ENCODE measurements at regions not wholly inside any gene's neighbourhood (a gene's known extent, or its start where the extent isn't known, plus 50 kb on each side); places are given as distances from the start of the nearest gene placed in this dataset.
"Not testable (repeated sequence)": the region's sequence is repeated elsewhere in the genome, so short reads cannot be mapped to it uniquely, and the experiment has no call there.

DNA sequence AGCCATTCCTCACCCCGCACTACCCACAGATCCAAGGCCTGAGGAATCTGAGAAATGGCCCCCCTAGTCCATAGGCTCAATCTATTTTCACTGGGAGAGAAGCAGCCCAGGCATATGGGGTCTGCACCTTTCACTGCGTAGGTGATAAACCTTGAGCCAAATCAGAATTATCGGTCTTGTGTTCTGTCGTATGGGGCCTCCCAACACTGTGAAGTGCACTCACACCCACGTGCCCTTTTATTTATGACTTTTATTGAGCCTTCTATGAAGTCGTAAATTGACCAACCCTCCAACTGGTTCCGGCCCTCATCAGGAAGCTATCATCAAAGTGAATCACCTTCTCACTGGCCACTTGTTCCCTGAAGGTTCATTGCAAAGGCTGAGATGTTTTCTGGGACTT is 259.3 kb downstream of the NPIPA7 start:
- POLR2A ChIA-PET (ENCODE audit: unreplicated experiment); H3K27me3 ChIP-seq (ENCODE audit: control insufficient read depth, insufficient read depth, low read length); in situ Hi-C loops (cut with MboI; ENCODE audit: low sequenced_read_pairs); H3K4me1 ChIP-seq (ENCODE audit: control insufficient read depth, insufficient read depth, low read length); H2AK5ac ChIP-seq (ENCODE audit: low read depth, low read length); H4K20me1 ChIP-seq (ENCODE audit: insufficient read depth, low read length); H2AFZ ChIP-seq (replicated peaks; ENCODE audit: low read length, poor library complexity); H4K5ac ChIP-seq (ENCODE audit: low read depth, low read length); H4K8ac ChIP-seq (ENCODE audit: low read depth in 2 of 2, low read length in 2 of 2); ATAC-seq (ENCODE audit: low read depth); H3K23ac ChIP-seq (ENCODE audit: low read depth, low read length); BruUV-seq (replicated peaks); H3K9me3 ChIP-seq (ENCODE audit: control insufficient read depth, insufficient read depth, low read length); H3K27ac ChIP-seq (ENCODE audit: insufficient read depth, low read length); H3K4me2 ChIP-seq (ENCODE audit: low read depth, low read length); H2BK5ac ChIP-seq (ENCODE audit: low read depth, low read length, poor library complexity, severe bottlenecking); H4K91ac ChIP-seq (ENCODE audit: insufficient read depth, low read depth, low read length); intact Hi-C loops (cut with micrococcal nuclease); H3K9me1 ChIP-seq (ENCODE audit: insufficient read depth, low read length); H2BK120ac ChIP-seq (ENCODE audit: low read depth, low read length); H3K14ac ChIP-seq (replicated peaks; ENCODE audit: low read depth, low read length); H2AK9ac ChIP-seq (replicated peaks; ENCODE audit: low read depth, low read length, poor library complexity); H2BK15ac ChIP-seq (ENCODE audit: low read depth, low read length); DNase-seq; H3K36me3 ChIP-seq (ENCODE audit: control insufficient read depth, insufficient read depth, low read length); H3K79me1 ChIP-seq (ENCODE audit: low read depth in 1 of 2, low read length in 2 of 2); H3K18ac ChIP-seq (ENCODE audit: low read depth, low read length); CTCF ChIA-PET; H2BK20ac ChIP-seq (ENCODE audit: low read depth, low read length); H3K56ac ChIP-seq (ENCODE audit: extremely low read depth, insufficient read depth, low read length); H3K4ac ChIP-seq (ENCODE audit: low read depth, low read length); H3K9ac ChIP-seq (ENCODE audit: low read depth, low read length); H3K4me3 ChIP-seq (ENCODE audit: insufficient read depth, low read depth, low read length); dilution Hi-C loops (cut with HindIII; ENCODE audit: low sequenced_read_pairs, unreplicated experiment): not testable (repeated sequence)
- WGBS, 2 experiments (ENCODE audit: extremely low coverage in 2 of 2, insufficient read length in 1 of 2): no CpG with 5 or more reads among the region's 7 CpGs

GRCh38 chr16:16638714-16639113 is 259.8 kb downstream of the NPIPA7 start:
- dilution Hi-C loops (cut with HindIII; ENCODE audit: low sequenced_read_pairs, unreplicated experiment); H3K79me1 ChIP-seq (ENCODE audit: low read depth in 1 of 2, low read length in 2 of 2): not testable (repeated sequence)
- no CpG with 5 or more reads among the region's 3 CpGs for WGBS, 2 experiments (ENCODE audit: extremely low coverage in 2 of 2, insufficient read length in 1 of 2)

More at GRCh38 chr16:16638714-16639113, 259.8 kb downstream of the NPIPA7 start:
- H2BK20ac ChIP-seq (ENCODE audit: low read depth, low read length); H4K8ac ChIP-seq (ENCODE audit: low read depth in 2 of 2, low read length in 2 of 2); H2BK5ac ChIP-seq (ENCODE audit: low read depth, low read length, poor library complexity, severe bottlenecking); H3K27ac ChIP-seq (ENCODE audit: insufficient read depth, low read length); BruUV-seq (replicated peaks); H3K23ac ChIP-seq (ENCODE audit: low read depth, low read length); in situ Hi-C loops (cut with MboI; ENCODE audit: low sequenced_read_pairs); H3K9ac ChIP-seq (ENCODE audit: low read depth, low read length); H2BK15ac ChIP-seq (ENCODE audit: low read depth, low read length); H2AK5ac ChIP-seq (ENCODE audit: low read depth, low read length); H3K36me3 ChIP-seq (ENCODE audit: control insufficient read depth, insufficient read depth, low read length); H3K4me2 ChIP-seq (ENCODE audit: low read depth, low read length); H3K18ac ChIP-seq (ENCODE audit: low read depth, low read length); H2AK9ac ChIP-seq (replicated peaks; ENCODE audit: low read depth, low read length, poor library complexity); H3K56ac ChIP-seq (ENCODE audit: extremely low read depth, insufficient read depth, low read length); H4K5ac ChIP-seq (ENCODE audit: low read depth, low read length); H3K9me3 ChIP-seq (ENCODE audit: control insufficient read depth, insufficient read depth, low read length); POLR2A ChIA-PET (ENCODE audit: unreplicated experiment); H3K9me1 ChIP-seq (ENCODE audit: insufficient read depth, low read length); H3K4ac ChIP-seq (ENCODE audit: low read depth, low read length); H3K4me3 ChIP-seq (ENCODE audit: insufficient read depth, low read depth, low read length); H2BK120ac ChIP-seq (ENCODE audit: low read depth, low read length); H3K14ac ChIP-seq (replicated peaks; ENCODE audit: low read depth, low read length); H3K4me1 ChIP-seq (ENCODE audit: control insufficient read depth, insufficient read depth, low read length); H3K27me3 ChIP-seq (ENCODE audit: control insufficient read depth, insufficient read depth, low read length); H4K20me1 ChIP-seq (ENCODE audit: insufficient read depth, low read length); H4K91ac ChIP-seq (ENCODE audit: insufficient read depth, low read depth, low read length); H2AFZ ChIP-seq (replicated peaks; ENCODE audit: low read length, poor library complexity); intact Hi-C loops (cut with micrococcal nuclease); ATAC-seq (ENCODE audit: low read depth); CTCF ChIA-PET; DNase-seq: not testable (repeated sequence)
